Activated B cell treated with CpG ODN at 0.5 μM for 24 hours (primary cell): ENCODE measurements at regions not wholly inside any gene's neighbourhood (a gene's known extent, or its start where the extent isn't known, plus 50 kb on each side); places are given as distances from the start of the nearest gene placed in this dataset.

Experiments used
- ATAC-seq: fragments of 200-7000 bp; cut with Tn5 transposase; one replicate; pipeline ENCODE4 v1.10.0; 2021; ENCODE audit warnings: low read depth, mild to moderate bottlenecking, moderate library complexity
- CTCF ChIA-PET: fragments of 350-600 bp; sonication (Branson Sonifier 250); formaldehyde crosslinking; loops from one replicate; lab custom pipeline; 2021; ENCODE audit warnings: antibody characterized with exemption; lab: Charles Lee
- POLR2A ChIA-PET: fragments of 350-600 bp; sonication (Branson Sonifier 250); formaldehyde crosslinking; loops from one replicate; lab custom pipeline; 2021; ENCODE audit warnings: antibody characterized with exemption; lab: Charles Lee
- DNase-seq: peaks from one replicate; pipeline ENCODE4 v3.0.0; 2022
- H3K27ac Mint-ChIP-seq: one replicate; pipeline ENCODE4 v1.8.0; 2020; ENCODE audit warnings: mixed read lengths
- H3K27me3 Mint-ChIP-seq: one replicate; pipeline ENCODE4 v1.8.0; 2021; ENCODE audit warnings: mixed read lengths
- H3K36me3 Mint-ChIP-seq: one replicate; pipeline ENCODE4 v1.8.0; 2021; ENCODE audit warnings: low read depth, mixed read lengths
- H3K4me1 Mint-ChIP-seq: one replicate; pipeline ENCODE4 v1.8.0; 2021; ENCODE audit warnings: mixed read lengths
- H3K4me3 Mint-ChIP-seq: one replicate; pipeline ENCODE4 v1.8.0; 2020; ENCODE audit warnings: mild to moderate bottlenecking, mixed read lengths
- H3K9me3 Mint-ChIP-seq: one replicate; pipeline ENCODE4 v1.8.0; 2020; ENCODE audit warnings: mixed read lengths
- intact Hi-C: fragments of 100-400 bp; cut with micrococcal nuclease; formaldehyde crosslinking; loops from one replicate; pipeline ENCODE4 v1.15.1; 2024
- TF ChIP-seq, protein P1 (sequence below): fragments of 200-600 bp; IDR thresholded peaks from one replicate; pipeline ENCODE4 v1.8.0; 2022; ENCODE audit warnings: antibody characterized with exemption, mild to moderate bottlenecking

DNA sequence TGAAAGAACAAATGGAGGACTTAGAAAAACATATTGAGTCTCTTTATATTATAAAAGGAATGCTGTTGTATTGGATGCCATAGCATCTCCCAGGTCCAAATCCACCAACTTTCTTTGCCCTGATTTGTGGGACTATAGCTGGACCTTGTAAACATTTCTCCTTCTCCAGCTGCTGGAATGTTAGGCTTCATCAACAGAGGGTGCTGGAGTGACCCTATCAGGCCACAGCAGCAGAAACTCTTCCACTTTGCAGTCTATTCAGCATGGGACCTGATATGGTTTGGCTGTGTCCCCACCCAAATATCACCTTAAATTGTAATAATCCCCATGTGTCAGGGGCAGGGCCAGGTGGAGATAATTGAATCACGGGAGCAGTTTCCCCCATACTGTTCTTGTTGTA, 138.4 kb upstream of the ARL4C start:
- Mint-ChIP-seq H3K27me3 (peaks cover 4% of the 10 kb centered on the region), H3K4me1 (no peaks in the 10 kb centered on the region), H3K27ac (no peak overlapping the region), H3K36me3 (no peaks in the 10 kb centered on the region), H3K9me3 (peaks cover 6% of the 10 kb centered on the region), H3K4me3 (no peak overlapping the region)
- DNase-seq (no peak), ATAC-seq (no peak)
- POLR2A ChIA-PET: no interaction called here
- TF ChIP-seq, protein P1, sequence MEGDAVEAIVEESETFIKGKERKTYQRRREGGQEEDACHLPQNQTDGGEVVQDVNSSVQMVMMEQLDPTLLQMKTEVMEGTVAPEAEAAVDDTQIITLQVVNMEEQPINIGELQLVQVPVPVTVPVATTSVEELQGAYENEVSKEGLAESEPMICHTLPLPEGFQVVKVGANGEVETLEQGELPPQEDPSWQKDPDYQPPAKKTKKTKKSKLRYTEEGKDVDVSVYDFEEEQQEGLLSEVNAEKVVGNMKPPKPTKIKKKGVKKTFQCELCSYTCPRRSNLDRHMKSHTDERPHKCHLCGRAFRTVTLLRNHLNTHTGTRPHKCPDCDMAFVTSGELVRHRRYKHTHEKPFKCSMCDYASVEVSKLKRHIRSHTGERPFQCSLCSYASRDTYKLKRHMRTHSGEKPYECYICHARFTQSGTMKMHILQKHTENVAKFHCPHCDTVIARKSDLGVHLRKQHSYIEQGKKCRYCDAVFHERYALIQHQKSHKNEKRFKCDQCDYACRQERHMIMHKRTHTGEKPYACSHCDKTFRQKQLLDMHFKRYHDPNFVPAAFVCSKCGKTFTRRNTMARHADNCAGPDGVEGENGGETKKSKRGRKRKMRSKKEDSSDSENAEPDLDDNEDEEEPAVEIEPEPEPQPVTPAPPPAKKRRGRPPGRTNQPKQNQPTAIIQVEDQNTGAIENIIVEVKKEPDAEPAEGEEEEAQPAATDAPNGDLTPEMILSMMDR: no peak
- CTCF ChIA-PET: no interaction called here
- intact Hi-C loops: no loop called here

DNA sequence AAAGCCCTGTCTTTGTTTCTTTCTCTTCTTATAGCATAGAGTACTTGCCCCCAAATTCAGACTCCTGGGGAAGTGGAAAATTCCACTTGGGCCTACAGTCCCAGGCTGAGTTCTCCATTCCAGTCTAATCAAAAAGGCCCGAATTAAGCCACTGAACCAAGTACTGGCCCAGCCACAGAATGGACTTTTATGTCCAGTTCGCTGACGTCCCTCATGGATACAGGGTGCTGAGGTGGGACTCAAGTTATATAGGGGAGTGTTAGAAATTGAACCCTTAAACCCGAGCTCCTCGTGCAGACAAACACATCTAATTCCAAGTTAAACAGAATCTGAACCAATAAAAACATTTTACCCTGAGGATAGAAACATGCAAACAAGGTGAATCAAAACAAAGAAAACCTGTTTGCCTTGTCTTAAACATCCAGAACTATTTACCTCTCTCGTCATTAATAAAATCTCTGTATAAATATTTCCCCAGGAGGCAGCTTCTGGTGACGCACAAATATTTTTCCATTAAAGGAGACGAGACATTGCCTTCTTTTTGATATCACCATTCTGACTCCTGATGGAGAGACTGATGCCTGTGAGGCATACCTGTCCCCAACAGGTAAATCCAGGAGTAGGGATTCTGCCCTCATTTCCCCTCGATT, 136.8 kb upstream of the ARL4C start:
- TF ChIP-seq, protein P1: no peak
- POLR2A ChIA-PET: no interaction called here
- CTCF ChIA-PET: no interaction called here
- Mint-ChIP-seq H3K27ac (no peak overlapping the region), H3K4me3 (no peak overlapping the region), H3K36me3 (no peaks in the 10 kb centered on the region), H3K27me3 (peaks cover 6% of the 10 kb centered on the region), H3K9me3 (peaks cover 6% of the 10 kb centered on the region), H3K4me1 (no peaks in the 10 kb centered on the region)
- DNase-seq: no peak
- no peak for ATAC-seq
- intact Hi-C loops: no loop called here

DNA sequence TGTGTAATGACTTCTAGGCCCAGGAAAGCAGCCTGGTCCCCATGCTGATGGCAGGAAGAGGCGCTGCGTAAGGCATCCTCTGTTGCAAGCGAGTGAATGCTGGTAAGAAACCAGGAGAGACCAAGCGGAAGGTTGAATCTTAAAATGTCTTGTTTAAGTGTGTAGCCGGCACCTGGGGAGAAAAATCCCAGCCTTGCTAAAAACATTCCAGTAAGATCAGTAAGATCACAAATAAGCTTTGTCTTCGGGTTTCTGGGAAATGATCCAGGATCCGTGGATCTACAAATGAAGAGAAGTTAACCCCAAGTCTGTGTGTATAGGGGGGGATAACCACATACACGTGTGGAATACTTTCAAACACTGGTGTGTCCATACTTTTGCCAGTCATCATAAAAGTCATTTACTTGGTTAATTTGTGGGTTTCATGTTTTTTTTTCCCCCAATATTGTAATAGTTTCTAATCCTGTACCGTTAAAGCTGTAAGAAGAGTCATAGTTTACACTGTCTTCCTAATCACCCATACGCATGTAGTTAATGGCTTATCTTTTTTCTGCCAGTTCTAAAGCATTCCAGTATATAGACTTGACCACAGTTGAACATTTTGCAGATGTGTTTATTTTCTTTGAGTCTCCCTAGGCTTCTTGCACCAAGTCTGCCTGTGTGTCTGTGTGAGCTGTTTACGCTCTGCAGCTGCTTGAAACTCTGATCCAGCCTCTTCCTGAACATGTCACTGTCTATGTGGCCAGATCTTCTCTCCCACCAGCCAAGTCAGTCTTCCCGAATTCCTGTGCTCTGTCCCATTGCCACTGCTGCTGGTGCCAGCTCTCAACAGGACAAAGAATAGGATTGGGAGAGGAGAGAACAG, 135.9 kb upstream of the ARL4C start:
- no peak overlapping the region for H3K27ac Mint-ChIP-seq
- CTCF ChIA-PET: no interaction called here
- H3K4me3 Mint-ChIP-seq: no peak overlapping the region
- ATAC-seq (no peak), DNase-seq (no peak)
- H3K4me1 Mint-ChIP-seq: no peaks in the 10 kb centered on the region
- no peaks in the 10 kb centered on the region for H3K36me3 Mint-ChIP-seq
- TF ChIP-seq, protein P1: no peak
- peaks cover 6% of the 10 kb centered on the region for H3K27me3 Mint-ChIP-seq
- POLR2A ChIA-PET: no interaction called here
- H3K9me3 Mint-ChIP-seq: peaks cover 6% of the 10 kb centered on the region
- intact Hi-C loops: no loop called here

DNA sequence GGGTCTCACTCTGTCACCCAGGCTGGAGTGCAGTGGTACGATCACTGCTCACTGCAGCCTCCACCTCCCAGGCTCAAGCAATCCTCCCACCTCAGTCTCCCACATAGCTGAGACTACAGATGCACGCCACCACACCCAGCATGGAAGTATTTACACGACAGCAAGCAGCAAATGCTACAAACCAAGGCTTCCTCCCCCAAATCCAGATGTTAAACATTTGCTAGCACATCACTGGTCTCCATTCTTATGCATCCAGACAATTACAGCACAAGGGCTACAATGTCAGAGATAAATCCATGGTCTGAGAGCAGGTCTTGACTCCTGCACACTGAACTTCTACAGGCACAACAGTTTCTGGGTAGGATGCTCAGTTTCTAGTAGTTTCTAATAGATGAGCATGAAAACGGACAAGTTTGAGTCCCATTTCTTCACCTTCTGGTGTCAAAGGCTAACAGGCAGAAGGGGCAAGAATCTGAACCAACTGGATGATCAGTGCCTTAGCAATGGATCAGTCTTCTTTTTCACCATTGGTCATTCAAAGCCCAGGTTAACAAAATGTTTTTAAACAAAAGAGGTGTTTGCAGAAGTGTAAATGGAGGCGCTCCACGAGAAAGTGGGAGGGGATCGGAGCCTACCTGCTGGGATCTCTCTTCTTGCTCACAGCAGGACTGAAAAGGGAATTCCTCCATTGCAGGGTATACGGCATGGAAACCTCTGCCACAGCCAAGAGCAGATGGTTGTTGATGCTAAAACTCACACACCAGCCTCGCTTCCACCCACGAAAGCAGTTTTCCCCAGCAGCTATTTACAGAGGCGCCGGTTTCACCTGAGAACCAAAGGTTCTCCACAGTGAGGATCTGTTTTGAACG, 135.0 kb upstream of the ARL4C start:
- Mint-ChIP-seq H3K9me3 (peaks cover 3% of the 10 kb centered on the region), H3K27me3 (peaks cover 6% of the 10 kb centered on the region), H3K4me1 (no peaks in the 10 kb centered on the region), H3K27ac (no peak overlapping the region), H3K36me3 (no peaks in the 10 kb centered on the region), H3K4me3 (no peak overlapping the region)
- DNase-seq (no peak), ATAC-seq (no peak)
- TF ChIP-seq, protein P1: no peak
- intact Hi-C loops: no loop called here
- CTCF ChIA-PET: no interaction called here
- POLR2A ChIA-PET: no interaction called here
